ENCODE measurements at regions not wholly inside any gene's neighbourhood (a gene's known extent, or its start where the extent isn't known, plus 50 kb on each side); places are given as distances from the start of the nearest gene placed in this dataset.

DNA sequence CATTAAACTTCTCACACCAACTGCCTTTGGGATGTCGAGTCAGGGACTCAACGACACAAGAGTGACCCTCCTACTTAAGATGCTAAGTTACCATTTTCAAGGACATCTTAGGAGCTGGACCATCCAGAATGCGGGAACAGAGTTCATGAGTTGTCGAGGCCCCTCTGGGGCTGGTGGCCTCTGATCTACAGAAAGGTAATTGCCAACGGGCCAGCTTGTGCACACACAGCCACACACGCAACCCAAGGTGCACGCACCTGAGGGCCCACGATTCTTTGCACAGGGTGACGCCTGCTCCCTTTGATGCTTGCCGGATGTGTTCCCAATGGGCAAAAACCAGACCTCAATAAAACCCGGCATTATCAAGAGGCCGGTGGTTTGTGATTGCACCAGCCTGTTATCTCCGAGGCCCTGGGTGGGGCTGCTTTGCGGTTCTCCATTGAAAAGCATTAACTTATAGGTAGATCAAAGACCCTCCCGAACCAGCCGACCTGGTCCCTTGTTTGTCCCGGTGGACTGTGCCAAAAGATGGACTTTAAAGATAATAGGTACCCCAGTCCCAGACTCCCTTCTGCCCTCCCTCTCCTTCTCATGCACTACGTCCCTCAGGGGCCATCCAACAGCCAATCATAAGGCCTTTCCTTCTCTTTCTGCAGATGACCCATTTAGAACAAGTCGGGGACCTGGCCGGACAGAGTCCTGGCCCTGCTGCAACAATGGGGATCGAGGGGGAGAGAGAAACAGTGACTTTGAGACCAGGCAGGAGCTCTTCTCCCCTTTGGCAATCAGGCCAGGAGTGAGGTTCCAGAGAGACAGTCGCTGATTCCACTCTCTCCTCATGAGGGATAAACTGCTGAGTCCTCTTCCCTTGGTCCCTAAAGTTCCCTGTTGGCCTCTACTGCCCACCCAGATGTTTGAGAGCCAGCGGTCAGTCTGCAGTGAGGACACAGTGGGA lies 292.5 kb downstream of the SOX9 start:
- H3K27ac ChIP-seq, result peak overlapping the region in 1 of 2 experiments; percentile 41; a peak in 3 of 6 replicates
- DNase-seq (ENCODE audit: low read depth in 1 of 2, low spot score in 1 of 2) (no peak), FAIRE-seq (no peak), ATAC-seq (no peak)
- CTCF ChIA-PET, result interaction anchor here (0.8 to 1.6 kb wide), 4 partner anchors 9 to 126 kb away, joined by 3 to 5 read pairs (median 4); no protein-coding TSS in a partner anchor
- H3K9me3 ChIP-seq, result peaks cover 18% of the 10 kb centered on the region
- H3K4me2 ChIP-seq, result no peak overlapping the region
- 93% methylated on average over 22 of the region's 23 CpGs for whole genome bisulfite sequencing (ENCODE audit: missing lambda C conversion rate)
- POLR2A ChIA-PET, result no interaction called here
- no peak overlapping the region for H3K4me3 ChIP-seq
- TF ChIP-seq, protein P1, sequence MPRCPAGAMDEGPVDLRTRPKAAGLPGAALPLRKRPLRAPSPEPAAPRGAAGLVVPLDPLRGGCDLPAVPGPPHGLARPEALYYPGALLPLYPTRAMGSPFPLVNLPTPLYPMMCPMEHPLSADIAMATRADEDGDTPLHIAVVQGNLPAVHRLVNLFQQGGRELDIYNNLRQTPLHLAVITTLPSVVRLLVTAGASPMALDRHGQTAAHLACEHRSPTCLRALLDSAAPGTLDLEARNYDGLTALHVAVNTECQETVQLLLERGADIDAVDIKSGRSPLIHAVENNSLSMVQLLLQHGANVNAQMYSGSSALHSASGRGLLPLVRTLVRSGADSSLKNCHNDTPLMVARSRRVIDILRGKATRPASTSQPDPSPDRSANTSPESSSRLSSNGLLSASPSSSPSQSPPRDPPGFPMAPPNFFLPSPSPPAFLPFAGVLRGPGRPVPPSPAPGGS (IDR thresholded peaks at IDR 0.05), result no peak
- TF ChIP-seq SREBF2 (IDR thresholded peaks at IDR 0.05) (no peak), KDM5A (IDR thresholded peaks at IDR 0.05) (no peak), SMC3 (IDR thresholded peaks at IDR 0.05) (no peak), POLR2AphosphoS2 (conservative IDR thresholded peaks at IDR 0.05; ENCODE audit: low read length) (no peak), POLR2A (IDR thresholded peaks at IDR 0.05; ENCODE audit: low read length) (no peak), EHF (CRISPR knock-in tag; IDR thresholded peaks at IDR 0.05) (no peak), RCOR1 (IDR thresholded peaks at IDR 0.05; ENCODE audit: low read depth, low read length) (no peak), NPAS2 (CRISPR knock-in tag; IDR thresholded peaks at IDR 0.05; ENCODE audit: borderline replicate concordance) (no peak), JUNB (IDR thresholded peaks at IDR 0.05) (no peak), BHLHE40 (IDR thresholded peaks at IDR 0.05; ENCODE audit: low read depth, low read length) (no peak)
- peaks cover 44% of the 10 kb centered on the region for H3K4me1 ChIP-seq

DNA sequence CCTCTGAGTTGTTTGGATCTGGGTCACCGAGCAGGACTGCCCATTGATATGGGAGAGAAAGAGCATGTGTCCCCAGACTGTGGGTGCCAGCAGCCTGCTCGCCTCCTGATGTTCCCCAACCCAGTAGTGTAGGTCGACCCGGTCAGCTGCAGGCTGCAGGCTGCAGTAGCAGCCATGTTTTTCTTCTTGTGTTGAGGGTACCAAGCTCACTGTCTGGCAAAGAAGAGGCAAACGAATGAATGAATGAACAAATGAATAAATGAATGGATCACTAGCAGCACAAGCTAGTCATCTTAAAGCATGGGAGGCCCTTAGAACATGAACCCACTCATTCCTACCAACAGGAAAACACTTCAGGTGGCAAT lies 293.2 kb downstream of the SOX9 start:
- no peak for TF ChIP-seq RAD21 (conservative IDR thresholded peaks at IDR 0.05 in 1 of 2, IDR thresholded peaks at IDR 0.05 in 1 of 2)
- no peak for TF ChIP-seq EP300 (IDR thresholded peaks at IDR 0.05)
- TF ChIP-seq EHF (CRISPR knock-in tag; IDR thresholded peaks at IDR 0.05), result no peak
- no peak for TF ChIP-seq CBX2 (IDR thresholded peaks at IDR 0.05; ENCODE audit: borderline replicate concordance, low read depth)
- TF ChIP-seq JUN (IDR thresholded peaks at IDR 0.05), result no peak
- no peak for TF ChIP-seq POLR2AphosphoS2 (conservative IDR thresholded peaks at IDR 0.05; ENCODE audit: low read length)
- TF ChIP-seq MAZ (IDR thresholded peaks at IDR 0.05; ENCODE audit: borderline replicate concordance, low read depth, low read length), result no peak
- TF ChIP-seq RNF2 (IDR thresholded peaks at IDR 0.05; ENCODE audit: borderline replicate concordance, low read depth), result no peak
- no peak for TF ChIP-seq TFCP2L1 (CRISPR knock-in tag; IDR thresholded peaks at IDR 0.05)
- TF ChIP-seq SREBF2 (IDR thresholded peaks at IDR 0.05), result no peak
- TF ChIP-seq PHF8 (IDR thresholded peaks at IDR 0.05; ENCODE audit: borderline replicate concordance, low read depth), result no peak
- no peak for TF ChIP-seq JUNB (IDR thresholded peaks at IDR 0.05)
- no peak for TF ChIP-seq TP53 (CRISPR knock-in tag; IDR thresholded peaks at IDR 0.05)
- no peak for TF ChIP-seq NFE2L2 (conservative IDR thresholded peaks at IDR 0.05; ENCODE audit: low read length)
- TF ChIP-seq, protein P2, sequence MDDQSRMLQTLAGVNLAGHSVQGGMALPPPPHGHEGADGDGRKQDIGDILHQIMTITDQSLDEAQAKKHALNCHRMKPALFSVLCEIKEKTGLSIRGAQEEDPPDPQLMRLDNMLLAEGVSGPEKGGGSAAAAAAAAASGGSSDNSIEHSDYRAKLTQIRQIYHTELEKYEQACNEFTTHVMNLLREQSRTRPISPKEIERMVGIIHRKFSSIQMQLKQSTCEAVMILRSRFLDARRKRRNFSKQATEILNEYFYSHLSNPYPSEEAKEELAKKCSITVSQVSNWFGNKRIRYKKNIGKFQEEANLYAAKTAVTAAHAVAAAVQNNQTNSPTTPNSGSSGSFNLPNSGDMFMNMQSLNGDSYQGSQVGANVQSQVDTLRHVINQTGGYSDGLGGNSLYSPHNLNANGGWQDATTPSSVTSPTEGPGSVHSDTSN (IDR thresholded peaks at IDR 0.05), result no peak
- TF ChIP-seq EHMT2 (IDR thresholded peaks at IDR 0.05; ENCODE audit: low read depth), result no peak
- TF ChIP-seq ZC3H11A (IDR thresholded peaks at IDR 0.05), result no peak
- no peak for TF ChIP-seq CHD4 (IDR thresholded peaks at IDR 0.05; ENCODE audit: borderline replicate concordance)

More for the DNA sequence above, 293.2 kb downstream of the SOX9 start:
- Histone ChIP-seq H3K4me1 (peaks cover 37% of the 10 kb centered on the region), H3K9me3 (peaks cover 24% of the 10 kb centered on the region), H3K27ac (peak overlapping the region in 1 of 2 experiments; percentile 41; a peak in 3 of 6 replicates), H3K4me2 (no peak overlapping the region), H3K4me3 (no peak overlapping the region)
- DNase-seq (ENCODE audit: low read depth in 1 of 2, low spot score in 1 of 2) (no peak), ATAC-seq (no peak), FAIRE-seq (no peak)
- WGBS (ENCODE audit: missing lambda C conversion rate), result 94% methylated on average over 5 of the region's 5 CpGs
- ChIA-PET POLR2A (no interaction called here), CTCF (no interaction called here)
